ENCODE measurements at regions not wholly inside any gene's neighbourhood (a gene's known extent, or its start where the extent isn't known, plus 50 kb on each side); places are given as distances from the start of the nearest gene placed in this dataset.

DNA sequence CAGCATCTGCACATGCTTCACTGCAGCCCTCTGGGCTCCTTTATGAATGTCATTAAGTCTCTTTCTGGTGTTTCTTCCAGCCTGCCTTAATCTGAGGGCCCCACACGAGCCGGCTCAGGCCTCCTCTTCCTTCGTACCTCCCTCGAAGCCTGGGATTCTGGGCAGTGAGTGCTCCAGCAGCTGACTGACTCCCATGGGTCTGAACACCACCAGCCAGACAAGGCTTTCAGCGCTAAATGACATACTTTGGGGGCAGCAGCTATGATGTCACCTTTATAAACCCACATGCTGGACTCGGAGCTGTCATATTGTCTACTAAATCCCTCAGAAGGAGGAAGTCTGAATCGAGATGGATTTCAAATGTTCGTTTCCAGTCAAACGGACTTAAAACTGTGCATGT lies 127.1 kb downstream of the TRIM29 start:
- Histone ChIP-seq H4K20me1 (ENCODE audit: control insufficient read depth, insufficient read depth) (no peaks in the 10 kb centered on the region), H3K9ac (ENCODE audit: control insufficient read depth, insufficient read depth, low read length) (no peak overlapping the region), H3K4me2 (ENCODE audit: control insufficient read depth, insufficient read depth) (no peak overlapping the region), H3K27me3 (replicated peaks in 1 of 2; ENCODE audit: control insufficient read depth in 2 of 2, insufficient read depth in 2 of 2, low read length in 1 of 2) (peaks cover 4% of the 10 kb centered on the region in 2 experiments), H3K4me1 (ENCODE audit: control insufficient read depth, insufficient read depth, low read length) (no peaks in the 10 kb centered on the region), H3K4me3 (no peak overlapping the region), H3K79me2 (ENCODE audit: control insufficient read depth, insufficient read depth, low read length) (no peaks in the 10 kb centered on the region), H3K36me3 (ENCODE audit: control insufficient read depth in 2 of 2, insufficient read depth in 2 of 2, low read length in 1 of 2) (no peaks in the 10 kb centered on the region), H2AFZ (ENCODE audit: control insufficient read depth, low read depth, low read length) (no peak overlapping the region), H3K9me3 (replicated peaks; ENCODE audit: control insufficient read depth, insufficient read depth, low read length) (no peaks in the 10 kb centered on the region), H3K27ac (ENCODE audit: control insufficient read depth, insufficient read depth) (no peak overlapping the region)
- ChIA-PET POLR2A (no interaction called here), CTCF (interaction anchor here (1.2 to 2.1 kb wide), 3 partner anchors 9 to 115 kb away, joined by 3 to 4 read pairs (median 4); no protein-coding TSS in a partner anchor), RAD21 (ENCODE audit: unreplicated experiment) (interaction anchor here (0.8 to 1.8 kb wide), 2 partner anchors 98 to 337 kb away, joined by 3 to 9 read pairs; no protein-coding TSS in a partner anchor), SMC1A (ENCODE audit: uncharacterized antibody, unreplicated experiment) (interaction anchor here (1.6 kb wide), 1 partner anchor 337 kb away, joined by 5 read pairs; no protein-coding TSS in a partner anchor)
- no peak for FAIRE-seq
- no TSS peak for BruUV-seq (replicated peaks)
- ATAC-seq = no peak
- in situ Hi-C loops (cut with MboI) = no loop called here
- no peak for DNase-seq (ENCODE audit: low read depth, low spot score)
- TF ChIP-seq YBX1 (IDR thresholded peaks at IDR 0.05) (no peak), CHD1 (IDR thresholded peaks at IDR 0.05; ENCODE audit: low read depth, low read length) (no peak), NR2C2 (IDR thresholded peaks at IDR 0.05; ENCODE audit: borderline replicate concordance, control insufficient read depth, insufficient read length, low read depth) (no peak), SP1 (IDR thresholded peaks at IDR 0.05; ENCODE audit: low read depth, low read length) (no peak), PAX5 (IDR thresholded peaks at IDR 0.05; ENCODE audit: borderline replicate concordance, low read depth, low read length) (no peak), EZH2 (IDR thresholded peaks at IDR 0.05; ENCODE audit: borderline replicate concordance, control insufficient read depth, low read depth, low read length) (no peak), RUNX3 (IDR thresholded peaks at IDR 0.05; ENCODE audit: low read length) (no peak), NFIC (IDR thresholded peaks at IDR 0.05; ENCODE audit: low read depth, low read length) (no peak), RB1 (IDR thresholded peaks at IDR 0.05; ENCODE audit: borderline replicate concordance) (no peak), EP300 (IDR thresholded peaks at IDR 0.05; ENCODE audit: borderline replicate concordance in 1 of 2, control insufficient read depth in 1 of 2, low read depth in 2 of 2, low read length in 2 of 2) (no peak), TCF7 (IDR thresholded peaks at IDR 0.05; ENCODE audit: borderline replicate concordance) (no peak), HDAC2 (IDR thresholded peaks at IDR 0.05) (no peak), BCL3 (IDR thresholded peaks at IDR 0.05; ENCODE audit: borderline replicate concordance, insufficient read depth, low read depth, low read length, poor library complexity, severe bottlenecking) (no peak), NR2C1 (IDR thresholded peaks at IDR 0.05) (no peak), SMAD5 (IDR thresholded peaks at IDR 0.05; ENCODE audit: low read depth) (no peak), USF1 (IDR thresholded peaks at IDR 0.05; ENCODE audit: borderline replicate concordance, extremely low read length, insufficient read depth, low read depth, low read length) (no peak), MAX (IDR thresholded peaks at IDR 0.05; ENCODE audit: low read depth, low read length) (no peak), SMC3 (IDR thresholded peaks at IDR 0.05; ENCODE audit: borderline replicate concordance, low read length) (no peak), BCL11A (IDR thresholded peaks at IDR 0.05; ENCODE audit: low read depth, low read length) (no peak)
- intact Hi-C loops (cut with micrococcal nuclease; ENCODE audit: unreplicated experiment) = no loop called here
- 6% methylated on average over 9 of the region's 9 CpGs for WGBS (ENCODE audit: insufficient coverage, insufficient replicate concordance, low lambda C conversion rate, missing lambda C conversion rate)
